ENCODE measurements at regions not wholly inside any gene's neighbourhood (a gene's known extent, or its start where the extent isn't known, plus 50 kb on each side); places are given as distances from the start of the nearest gene placed in this dataset.

DNA sequence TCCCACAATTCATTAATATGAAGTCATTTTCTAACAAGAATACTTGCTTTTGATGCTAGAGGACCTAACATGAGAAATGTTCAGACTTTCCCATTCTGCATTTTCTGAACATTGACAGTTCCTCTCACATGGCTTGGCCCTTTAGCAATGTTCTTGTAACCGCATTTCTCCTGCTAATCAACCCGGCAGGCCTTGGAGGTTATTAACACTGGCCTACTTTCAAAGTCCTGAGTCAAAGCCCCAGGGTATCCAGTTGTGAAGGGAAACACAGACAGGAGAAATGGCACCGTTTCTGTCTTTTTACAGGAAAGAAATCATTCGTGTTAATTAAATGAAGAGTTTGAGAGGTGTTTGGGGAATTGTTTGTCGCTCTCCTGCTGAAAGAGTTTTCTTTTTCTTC lies 446.5 kb upstream of the MIS18BP1 start:
- no peak for DNase-seq (ENCODE audit: low read depth, low spot score)
- Histone ChIP-seq H3K36me3 (ENCODE audit: insufficient read depth, insufficient read length, low read length) (no peaks in the 10 kb centered on the region), H3K9ac (ENCODE audit: insufficient read length, low read depth) (no peak overlapping the region), H3K9me3 (ENCODE audit: insufficient read depth, low read length) (no peaks in the 10 kb centered on the region), H3K4me3 (ENCODE audit: insufficient read length, low read depth) (no peak overlapping the region), H3K27me3 (ENCODE audit: insufficient read depth, insufficient read length) (no peaks in the 10 kb centered on the region), H3K4me1 (ENCODE audit: insufficient read depth, insufficient read length) (no peaks in the 10 kb centered on the region)
- no peak for TF ChIP-seq YY1 (IDR thresholded peaks at IDR 0.05; ENCODE audit: insufficient read depth, insufficient read length)
- TF ChIP-seq ZNF274 (IDR thresholded peaks at IDR 0.05; ENCODE audit: low read depth, low read length), result no peak
- no peak for TF ChIP-seq SUZ12 (IDR thresholded peaks at IDR 0.05; ENCODE audit: extremely low read depth, insufficient read depth, insufficient read length)

GRCh38 chr14:45698462-45699134 lies 445.6 kb upstream of the MIS18BP1 start:
- Histone ChIP-seq H3K9ac (ENCODE audit: insufficient read length, low read depth) (no peak overlapping the region), H3K4me1 (ENCODE audit: insufficient read depth, insufficient read length) (no peaks in the 10 kb centered on the region), H3K9me3 (ENCODE audit: insufficient read depth, low read length) (no peaks in the 10 kb centered on the region), H3K27me3 (ENCODE audit: insufficient read depth, insufficient read length) (no peaks in the 10 kb centered on the region), H3K36me3 (ENCODE audit: insufficient read depth, insufficient read length, low read length) (no peaks in the 10 kb centered on the region), H3K4me3 (ENCODE audit: insufficient read length, low read depth) (no peak overlapping the region)
- no peak for DNase-seq (ENCODE audit: low read depth, low spot score)
- no peak for TF ChIP-seq SUZ12 (IDR thresholded peaks at IDR 0.05; ENCODE audit: extremely low read depth, insufficient read depth, insufficient read length)
- no peak for TF ChIP-seq ZNF274 (IDR thresholded peaks at IDR 0.05; ENCODE audit: low read depth, low read length)
- TF ChIP-seq YY1 (IDR thresholded peaks at IDR 0.05; ENCODE audit: insufficient read depth, insufficient read length), result no peak

DNA sequence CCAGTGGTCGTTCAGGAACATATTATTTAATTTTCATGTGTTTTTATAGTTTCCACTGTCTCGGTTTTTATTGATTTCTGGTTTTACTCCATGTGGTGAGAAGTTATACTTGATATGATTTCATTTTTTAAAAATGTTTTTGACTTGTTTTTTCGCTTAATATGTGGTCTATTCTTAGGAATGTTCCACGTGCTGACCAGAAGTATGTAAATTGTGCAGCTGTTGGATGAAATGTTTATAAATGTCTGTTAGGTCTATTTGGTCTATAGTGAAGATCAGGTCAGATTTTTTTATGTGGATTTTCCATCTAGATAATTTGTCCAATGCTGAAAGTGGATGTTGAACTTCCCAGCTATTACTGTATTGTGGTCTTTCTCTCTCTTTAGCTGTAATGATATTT lies 433.8 kb upstream of the MIS18BP1 start:
- Histone ChIP-seq H3K4me3 (ENCODE audit: insufficient read length, low read depth) (no peak overlapping the region), H3K36me3 (ENCODE audit: insufficient read depth, insufficient read length, low read length) (no peaks in the 10 kb centered on the region), H3K27me3 (ENCODE audit: insufficient read depth, insufficient read length) (no peaks in the 10 kb centered on the region), H3K9me3 (ENCODE audit: insufficient read depth, low read length) (no peaks in the 10 kb centered on the region), H3K4me1 (ENCODE audit: insufficient read depth, insufficient read length) (no peaks in the 10 kb centered on the region), H3K9ac (ENCODE audit: insufficient read length, low read depth) (no peak overlapping the region)
- no peak for DNase-seq (ENCODE audit: low read depth, low spot score)
- TF ChIP-seq YY1 (IDR thresholded peaks at IDR 0.05; ENCODE audit: insufficient read depth, insufficient read length), result no peak
- TF ChIP-seq SUZ12 (IDR thresholded peaks at IDR 0.05; ENCODE audit: extremely low read depth, insufficient read depth, insufficient read length), result no peak
- no peak for TF ChIP-seq ZNF274 (IDR thresholded peaks at IDR 0.05; ENCODE audit: low read depth, low read length)

- Histone ChIP-seq H3K27me3 (ENCODE audit: insufficient read depth, insufficient read length) (no peaks in the 10 kb centered on the region), H3K36me3 (ENCODE audit: insufficient read depth, insufficient read length, low read length) (no peaks in the 10 kb centered on the region), H3K4me3 (ENCODE audit: insufficient read length, low read depth) (no peak overlapping the region), H3K4me1 (ENCODE audit: insufficient read depth, insufficient read length) (no peaks in the 10 kb centered on the region), H3K9ac (ENCODE audit: insufficient read length, low read depth) (no peak overlapping the region), H3K9me3 (ENCODE audit: insufficient read depth, low read length) (no peaks in the 10 kb centered on the region)
- DNase-seq (ENCODE audit: low read depth, low spot score), result no peak
- TF ChIP-seq ZNF274 (IDR thresholded peaks at IDR 0.05; ENCODE audit: low read depth, low read length) (no peak), YY1 (IDR thresholded peaks at IDR 0.05; ENCODE audit: insufficient read depth, insufficient read length) (no peak), SUZ12 (IDR thresholded peaks at IDR 0.05; ENCODE audit: extremely low read depth, insufficient read depth, insufficient read length) (no peak)
Observed at GRCh38 chr14:45680531-45680930, 427.5 kb upstream of the MIS18BP1 start.

- Histone ChIP-seq H3K27me3 (ENCODE audit: insufficient read depth, insufficient read length) (no peaks in the 10 kb centered on the region), H3K36me3 (ENCODE audit: insufficient read depth, insufficient read length, low read length) (no peaks in the 10 kb centered on the region), H3K4me1 (ENCODE audit: insufficient read depth, insufficient read length) (no peaks in the 10 kb centered on the region), H3K9me3 (ENCODE audit: insufficient read depth, low read length) (no peaks in the 10 kb centered on the region), H3K4me3 (ENCODE audit: insufficient read length, low read depth) (no peak overlapping the region), H3K9ac (ENCODE audit: insufficient read length, low read depth) (no peak overlapping the region)
- no peak for DNase-seq (ENCODE audit: low read depth, low spot score)
- TF ChIP-seq YY1 (IDR thresholded peaks at IDR 0.05; ENCODE audit: insufficient read depth, insufficient read length) (no peak), ZNF274 (IDR thresholded peaks at IDR 0.05; ENCODE audit: low read depth, low read length) (no peak), SUZ12 (IDR thresholded peaks at IDR 0.05; ENCODE audit: extremely low read depth, insufficient read depth, insufficient read length) (no peak)
Observed at GRCh38 chr14:45679853-45680252, 426.9 kb upstream of the MIS18BP1 start.

DNA sequence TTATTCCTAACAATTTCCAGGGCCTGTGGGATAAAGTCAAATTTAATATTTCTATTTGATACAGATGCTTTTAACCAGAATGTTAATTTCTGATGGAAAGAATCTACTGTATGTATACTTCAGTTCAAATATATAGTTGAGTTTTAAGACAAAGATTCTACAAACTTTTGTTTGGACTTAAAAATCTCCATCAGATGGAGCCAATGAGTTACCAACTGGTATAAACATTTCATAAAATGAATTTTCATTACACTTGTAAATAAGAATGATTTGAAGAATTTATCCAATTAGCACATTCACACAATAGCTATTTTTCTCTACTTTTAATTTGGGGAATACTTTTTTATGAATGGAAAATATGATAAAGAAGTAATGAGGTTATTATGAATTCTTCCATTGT lies 425.2 kb upstream of the MIS18BP1 start:
- H3K9me3 ChIP-seq (ENCODE audit: insufficient read depth, low read length), result no peaks in the 10 kb centered on the region
- no peak overlapping the region for H3K4me3 ChIP-seq (ENCODE audit: insufficient read length, low read depth)
- H3K4me1 ChIP-seq (ENCODE audit: insufficient read depth, insufficient read length), result no peaks in the 10 kb centered on the region
- TF ChIP-seq YY1 (IDR thresholded peaks at IDR 0.05; ENCODE audit: insufficient read depth, insufficient read length) (no peak), SUZ12 (IDR thresholded peaks at IDR 0.05; ENCODE audit: extremely low read depth, insufficient read depth, insufficient read length) (no peak), ZNF274 (IDR thresholded peaks at IDR 0.05; ENCODE audit: low read depth, low read length) (no peak)
- no peak for DNase-seq (ENCODE audit: low read depth, low spot score)
- H3K27me3 ChIP-seq (ENCODE audit: insufficient read depth, insufficient read length), result no peaks in the 10 kb centered on the region
- H3K9ac ChIP-seq (ENCODE audit: insufficient read length, low read depth), result no peak overlapping the region
- no peaks in the 10 kb centered on the region for H3K36me3 ChIP-seq (ENCODE audit: insufficient read depth, insufficient read length, low read length)

GRCh38 chr14:45673420-45673819 lies 420.4 kb upstream of the MIS18BP1 start:
- Histone ChIP-seq H3K4me1 (ENCODE audit: insufficient read depth, insufficient read length) (no peaks in the 10 kb centered on the region), H3K27me3 (ENCODE audit: insufficient read depth, insufficient read length) (no peaks in the 10 kb centered on the region), H3K9ac (ENCODE audit: insufficient read length, low read depth) (no peak overlapping the region), H3K4me3 (ENCODE audit: insufficient read length, low read depth) (no peak overlapping the region), H3K9me3 (ENCODE audit: insufficient read depth, low read length) (no peaks in the 10 kb centered on the region), H3K36me3 (ENCODE audit: insufficient read depth, insufficient read length, low read length) (no peaks in the 10 kb centered on the region)
- TF ChIP-seq ZNF274 (IDR thresholded peaks at IDR 0.05; ENCODE audit: low read depth, low read length) (no peak), SUZ12 (IDR thresholded peaks at IDR 0.05; ENCODE audit: extremely low read depth, insufficient read depth, insufficient read length) (no peak), YY1 (IDR thresholded peaks at IDR 0.05; ENCODE audit: insufficient read depth, insufficient read length) (no peak)
- DNase-seq (ENCODE audit: low read depth, low spot score), result no peak
